Trophoblast cell (in vitro differentiated cells and primary cell): ENCODE measurements at regions not wholly inside any gene's neighbourhood (a gene's known extent, or its start where the extent isn't known, plus 50 kb on each side); places are given as distances from the start of the nearest gene placed in this dataset.

Source experiments
- DNase-seq, 2 donors: peaks; one replicate each; pipeline ENCODE4 v3.0.0-alpha.2; 2016
- H2AFZ ChIP-seq: 2 replicates; pipeline ENCODE4 v1.6.1; 2013; ENCODE audit warnings: low read length, moderate library complexity, mild to moderate bottlenecking; ENCODE audit not compliant: insufficient read depth, poor library complexity
- H2AK5ac ChIP-seq: 2 replicates; pipeline ENCODE4 v1.6.1; 2013; ENCODE audit warnings: mild to moderate bottlenecking, low read length
- H2BK120ac ChIP-seq: 2 replicates; pipeline ENCODE4 v1.6.1; 2013; ENCODE audit warnings: low read length, mild to moderate bottlenecking, moderate library complexity; ENCODE audit not compliant: insufficient read depth, poor library complexity
- H2BK12ac ChIP-seq: 2 replicates; pipeline ENCODE4 v1.6.1; 2013; ENCODE audit warnings: mild to moderate bottlenecking, low read length, moderate library complexity
- H2BK5ac ChIP-seq: 2 replicates; pipeline ENCODE4 v1.6.1; 2013; ENCODE audit warnings: low read length, low read depth, moderate library complexity, mild to moderate bottlenecking; ENCODE audit not compliant: poor library complexity
- H3K14ac ChIP-seq: 2 replicates; pipeline ENCODE4 v1.6.1; 2013; ENCODE audit warnings: mild to moderate bottlenecking, low read length
- H3K18ac ChIP-seq: 2 replicates; pipeline ENCODE4 v1.6.1; 2013; ENCODE audit warnings: mild to moderate bottlenecking, low read length
- H3K23ac ChIP-seq: 2 replicates; pipeline ENCODE4 v1.6.1; 2013; ENCODE audit warnings: low read length
- H3K27ac ChIP-seq: 2 replicates; pipeline ENCODE4 v1.5.1; 2013; ENCODE audit warnings: low read depth, mild to moderate bottlenecking, inconsistent platforms, low read length, moderate library complexity
- H3K27me3 ChIP-seq: 2 replicates; pipeline ENCODE4 v1.6.1; 2013; ENCODE audit warnings: inconsistent platforms, mild to moderate bottlenecking, low read length, moderate library complexity; ENCODE audit not compliant: insufficient read depth
- H3K36me3 ChIP-seq, 2 experiments: 1 replicate in 1 of 2; 2 replicates in 1 of 2; pipeline ENCODE4 v1.6.1; 2013; ENCODE audit warnings: low read length in 2 of 2, mild to moderate bottlenecking in 2 of 2, moderate library complexity in 1 of 2; ENCODE audit not compliant: insufficient read depth in 2 of 2, control insufficient read depth in 1 of 2
- H3K4ac ChIP-seq: 2 replicates; pipeline ENCODE4 v1.6.1; 2013; ENCODE audit warnings: low read depth, mild to moderate bottlenecking, low read length, moderate library complexity
- H3K4me1 ChIP-seq, 2 experiments: 1 replicate in 1 of 2; 2 replicates in 1 of 2; pipeline ENCODE4 v1.6.1; 2013; ENCODE audit warnings: low read length in 2 of 2, mild to moderate bottlenecking in 2 of 2, moderate library complexity in 1 of 2; ENCODE audit not compliant: insufficient read depth in 2 of 2, control insufficient read depth in 1 of 2
- H3K4me2 ChIP-seq: 2 replicates; pipeline ENCODE4 v1.6.1; 2013; ENCODE audit warnings: inconsistent platforms, mild to moderate bottlenecking, low read length, moderate library complexity
- H3K4me3 ChIP-seq: 2 replicates; pipeline ENCODE4 v1.5.1; 2013; ENCODE audit warnings: mild to moderate bottlenecking, low read depth, low read length, inconsistent platforms
- H3K79me1 ChIP-seq: one replicate; pipeline ENCODE4 v1.6.1; 2013; ENCODE audit warnings: low read length
- H3K79me2 ChIP-seq: 2 replicates; pipeline ENCODE4 v1.6.1; 2013; ENCODE audit warnings: low read length, mild to moderate bottlenecking; ENCODE audit not compliant: control insufficient read depth, insufficient read depth, poor library complexity
- H3K9ac ChIP-seq: 2 replicates; pipeline ENCODE4 v1.6.1; 2013; ENCODE audit warnings: mild to moderate bottlenecking, low read length
- H3K9me3 ChIP-seq: 2 replicates; pipeline ENCODE4 v1.6.1; 2013; ENCODE audit warnings: low read depth, mild to moderate bottlenecking, control low read depth, inconsistent platforms, low read length; ENCODE audit not compliant: insufficient read depth
- H4K12ac ChIP-seq: 2 replicates; pipeline ENCODE4 v1.6.1; 2013; ENCODE audit warnings: low read depth, mild to moderate bottlenecking, low read length, moderate library complexity
- H4K8ac ChIP-seq: 2 replicates; pipeline ENCODE4 v1.6.1; 2013; ENCODE audit warnings: low read depth, mild to moderate bottlenecking, low read length, moderate library complexity
- H4K91ac ChIP-seq: one replicate; pipeline ENCODE4 v1.6.1; 2013; ENCODE audit warnings: low read depth, mild to moderate bottlenecking, low read length, moderate library complexity
- WGBS: extraction: QIAGEN DNeasy Blood & Tissue Kit; methylation state at CpG from one replicate; pipeline ENCODE4 v1.1.7; 2013; ENCODE audit warnings: missing lambda C conversion rate; ENCODE audit not compliant: insufficient read length, insufficient coverage; ENCODE audit errors: extremely low coverage; 5-methylcytosine and 5-hydroxymethylcytosine counted together

GRCh38 chr6:14501240-14501639 lies 383.7 kb downstream of the CD83 start:
- no peaks in the 10 kb centered on the region for H3K79me2 ChIP-seq
- no CpG with 5 or more reads among the region's 7 CpGs for WGBS
- no peak for DNase-seq
- H4K8ac ChIP-seq = no peak overlapping the region
- H3K27me3 ChIP-seq = no peaks in the 10 kb centered on the region
- no peak overlapping the region for H2AK5ac ChIP-seq
- H3K4me3 ChIP-seq = no peak overlapping the region
- no peak overlapping the region for H2BK120ac ChIP-seq
- H4K91ac ChIP-seq = no peak overlapping the region
- no peaks in the 10 kb centered on the region for H3K4me1 ChIP-seq
- H3K4me2 ChIP-seq = no peak overlapping the region
- no peaks in the 10 kb centered on the region for H3K79me1 ChIP-seq
- no peak overlapping the region for H3K18ac ChIP-seq
- H3K23ac ChIP-seq = no peak overlapping the region
- no peak overlapping the region for H3K14ac ChIP-seq
- no peak overlapping the region for H4K12ac ChIP-seq
- no peak overlapping the region for H2BK12ac ChIP-seq
- H3K9me3 ChIP-seq = no peaks in the 10 kb centered on the region
- H2AFZ ChIP-seq = no peak overlapping the region
- H3K36me3 ChIP-seq = no peaks in the 10 kb centered on the region
- no peak overlapping the region for H2BK5ac ChIP-seq
- H3K4ac ChIP-seq = no peak overlapping the region
- H3K9ac ChIP-seq = no peak overlapping the region
- H3K27ac ChIP-seq = no peak overlapping the region

- Histone ChIP-seq H3K18ac (no peak overlapping the region), H3K4me1 (no peaks in the 10 kb centered on the region), H2BK5ac (no peak overlapping the region), H2BK120ac (no peak overlapping the region), H2BK12ac (no peak overlapping the region), H3K4ac (no peak overlapping the region), H4K12ac (no peak overlapping the region), H3K27me3 (no peaks in the 10 kb centered on the region), H3K36me3 (no peaks in the 10 kb centered on the region), H3K14ac (no peak overlapping the region), H3K4me2 (no peak overlapping the region), H3K9ac (no peak overlapping the region), H3K79me1 (no peaks in the 10 kb centered on the region), H4K91ac (no peak overlapping the region), H3K27ac (no peak overlapping the region), H3K4me3 (no peak overlapping the region), H2AK5ac (no peak overlapping the region), H4K8ac (no peak overlapping the region), H3K9me3 (no peaks in the 10 kb centered on the region), H3K79me2 (no peaks in the 10 kb centered on the region), H2AFZ (no peak overlapping the region), H3K23ac (no peak overlapping the region)
- WGBS = no CpG with 5 or more reads among the region's 5 CpGs
- DNase-seq = no peak
Observed at GRCh38 chr6:14501914-14502313, 384.3 kb downstream of the CD83 start.

- H2BK5ac ChIP-seq = no peak overlapping the region
- no peak overlapping the region for H3K4ac ChIP-seq
- DNase-seq = no peak
- no peaks in the 10 kb centered on the region for H3K9me3 ChIP-seq
- H3K4me1 ChIP-seq = no peaks in the 10 kb centered on the region
- H3K36me3 ChIP-seq = no peaks in the 10 kb centered on the region
- no peak overlapping the region for H3K23ac ChIP-seq
- no peak overlapping the region for H3K14ac ChIP-seq
- H2BK120ac ChIP-seq = no peak overlapping the region
- H2BK12ac ChIP-seq = no peak overlapping the region
- no peak overlapping the region for H4K91ac ChIP-seq
- H3K18ac ChIP-seq = no peak overlapping the region
- H2AK5ac ChIP-seq = no peak overlapping the region
- no peak overlapping the region for H3K4me2 ChIP-seq
- H3K27ac ChIP-seq = no peak overlapping the region
- H3K4me3 ChIP-seq = no peak overlapping the region
- no peaks in the 10 kb centered on the region for H3K79me1 ChIP-seq
- WGBS = no CpG with 5 or more reads among the region's 6 CpGs
- H4K8ac ChIP-seq = no peak overlapping the region
- H2AFZ ChIP-seq = no peak overlapping the region
- H3K79me2 ChIP-seq = no peaks in the 10 kb centered on the region
- no peaks in the 10 kb centered on the region for H3K27me3 ChIP-seq
- H3K9ac ChIP-seq = no peak overlapping the region
- no peak overlapping the region for H4K12ac ChIP-seq
Observed at GRCh38 chr6:14502551-14502950, 385.0 kb downstream of the CD83 start.

DNA sequence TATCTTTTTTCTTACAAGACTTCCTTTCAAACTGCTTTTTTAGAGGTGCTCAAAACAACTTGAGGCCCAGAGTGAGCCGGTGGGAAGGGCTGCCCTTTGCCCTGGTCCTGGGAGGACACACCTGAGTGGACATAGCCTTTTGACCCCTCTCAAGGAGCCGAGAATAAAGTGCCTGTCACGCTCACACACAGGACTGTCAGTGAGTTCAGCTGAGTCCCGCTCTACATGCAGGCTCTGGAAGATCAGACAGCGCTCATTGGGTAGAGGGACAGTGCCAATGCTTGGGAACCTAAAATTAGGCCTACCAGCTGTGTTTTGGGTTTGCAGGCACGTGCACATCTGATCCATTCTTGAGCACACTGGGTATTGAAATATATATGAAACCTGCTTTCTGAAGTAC lies 387.8 kb downstream of the CD83 start:
- no peaks in the 10 kb centered on the region for H3K4me1 ChIP-seq
- no CpG with 5 or more reads among the region's 6 CpGs for WGBS
- no peak overlapping the region for H2BK5ac ChIP-seq
- H4K91ac ChIP-seq = no peak overlapping the region
- H4K8ac ChIP-seq = no peak overlapping the region
- no peaks in the 10 kb centered on the region for H3K36me3 ChIP-seq
- H3K79me2 ChIP-seq = no peaks in the 10 kb centered on the region
- H2BK120ac ChIP-seq = no peak overlapping the region
- no peak overlapping the region for H4K12ac ChIP-seq
- H3K27ac ChIP-seq = no peak overlapping the region
- no peaks in the 10 kb centered on the region for H3K79me1 ChIP-seq
- H3K9me3 ChIP-seq = no peaks in the 10 kb centered on the region
- no peak overlapping the region for H3K23ac ChIP-seq
- H3K18ac ChIP-seq = no peak overlapping the region
- no peak overlapping the region for H2AFZ ChIP-seq
- no peak overlapping the region for H3K4me2 ChIP-seq
- H3K9ac ChIP-seq = no peak overlapping the region
- H3K4ac ChIP-seq = no peak overlapping the region
- H3K4me3 ChIP-seq = no peak overlapping the region
- DNase-seq = no peak
- H3K27me3 ChIP-seq = no peaks in the 10 kb centered on the region
- H2BK12ac ChIP-seq = no peak overlapping the region
- no peak overlapping the region for H3K14ac ChIP-seq
- no peak overlapping the region for H2AK5ac ChIP-seq
